Muscle of leg (tissue), 3 donors: ENCODE measurements at regions not wholly inside any gene's neighbourhood (a gene's known extent, or its start where the extent isn't known, plus 50 kb on each side); places are given as distances from the start of the nearest gene placed in this dataset.

Experiments
- DNase-seq: peaks from one replicate; pipeline ENCODE4 v3.0.0; 2013
- H3K27ac ChIP-seq: one replicate; pipeline ENCODE4 v1.5.1; 2013; ENCODE audit warnings: mild to moderate bottlenecking, low read length, control low read depth
- H3K27me3 ChIP-seq: one replicate; pipeline ENCODE4 v1.6.1; 2013; ENCODE audit warnings: low read length; ENCODE audit not compliant: control insufficient read depth, insufficient read depth
- H3K36me3 ChIP-seq: one replicate; pipeline ENCODE4 v1.6.1; 2013; ENCODE audit warnings: low read length; ENCODE audit not compliant: control insufficient read depth, insufficient read depth
- H3K4me1 ChIP-seq: one replicate; pipeline ENCODE4 v1.6.1; 2013; ENCODE audit warnings: low read length; ENCODE audit not compliant: control insufficient read depth, insufficient read depth
- H3K4me3 ChIP-seq: one replicate; pipeline ENCODE4 v1.5.1; 2013; ENCODE audit warnings: low read length, control low read depth
- H3K9me3 ChIP-seq: replicated peaks from 2 replicates; pipeline ENCODE4 v1.6.1; 2013; ENCODE audit warnings: low read depth, low read length; ENCODE audit not compliant: control insufficient read depth
- WGBS: methylation state at CpG from one replicate; pipeline ENCODE4 v1.1.5; 2013; ENCODE audit warnings: missing lambda C conversion rate; ENCODE audit not compliant: insufficient coverage; 5-methylcytosine and 5-hydroxymethylcytosine counted together

- Histone ChIP-seq H3K9me3 (no peaks in the 10 kb centered on the region), H3K27ac (no peak overlapping the region), H3K36me3 (no peaks in the 10 kb centered on the region), H3K4me1 (no peaks in the 10 kb centered on the region), H3K4me3 (no peak overlapping the region), H3K27me3 (no peaks in the 10 kb centered on the region)
- 88% methylated on average over 4 of the region's 7 CpGs for WGBS
- DNase-seq, result no peak
These were observed 109.0 kb downstream of the TFAP2A start for GRCh38 chr6:10305790-10306415.

DNA sequence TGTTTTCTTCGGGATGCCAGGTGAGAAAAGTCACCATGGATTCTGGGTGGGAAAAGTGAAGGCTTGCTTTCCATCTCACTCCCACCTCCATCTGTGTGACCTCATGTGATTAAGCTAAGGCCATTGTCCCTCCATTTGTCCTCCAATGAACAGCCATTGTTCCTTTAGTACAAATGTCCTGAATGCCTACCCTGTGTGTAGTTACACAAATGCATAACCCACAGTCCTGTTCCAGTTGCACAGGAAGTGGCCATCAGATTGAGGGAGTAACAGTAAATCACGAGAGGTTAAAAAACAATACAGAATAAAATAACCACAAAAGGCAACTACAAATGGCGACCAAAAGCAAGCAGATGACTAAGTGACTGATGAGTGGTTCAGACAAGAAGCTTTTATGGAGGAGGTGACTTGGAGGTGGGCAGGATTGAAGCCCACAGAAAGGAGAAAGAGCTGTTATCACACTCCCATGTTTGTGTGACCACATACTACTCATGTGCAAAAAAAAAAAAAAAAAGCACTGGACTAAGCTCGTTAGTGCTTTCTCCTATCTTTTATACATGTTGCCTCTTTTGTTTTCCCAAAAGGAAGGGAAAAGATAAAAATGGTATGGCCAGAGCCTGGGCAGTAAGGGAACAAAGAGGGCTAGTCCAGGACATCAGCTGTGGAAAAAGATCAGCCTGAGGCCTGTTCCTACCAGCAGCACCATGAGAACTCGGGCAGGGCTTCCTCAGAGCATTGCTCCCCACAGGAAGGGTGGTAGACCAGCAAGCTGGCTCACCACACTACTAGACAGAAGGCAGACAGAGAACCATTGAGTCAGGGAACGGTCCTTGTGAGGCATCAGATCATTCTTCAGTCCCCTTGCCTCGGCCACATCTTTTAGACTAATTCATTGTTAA, 111.0 kb downstream of the TFAP2A start:
- H3K4me3 ChIP-seq, result no peak overlapping the region
- no peaks in the 10 kb centered on the region for H3K4me1 ChIP-seq
- no peaks in the 10 kb centered on the region for H3K27me3 ChIP-seq
- WGBS, result 91% methylated on average over 3 of the region's 7 CpGs
- no peaks in the 10 kb centered on the region for H3K36me3 ChIP-seq
- no peak overlapping the region for H3K27ac ChIP-seq
- H3K9me3 ChIP-seq, result no peaks in the 10 kb centered on the region
- no peak for DNase-seq

- Histone ChIP-seq H3K27me3 (no peaks in the 10 kb centered on the region), H3K4me3 (no peak overlapping the region), H3K27ac (no peak overlapping the region), H3K4me1 (no peaks in the 10 kb centered on the region), H3K36me3 (no peaks in the 10 kb centered on the region), H3K9me3 (no peaks in the 10 kb centered on the region)
- WGBS, result no CpG with 5 or more reads among the region's 6 CpGs
- no peak for DNase-seq
These were observed 112.2 kb downstream of the TFAP2A start for GRCh38 chr6:10302566-10303235.

GRCh38 chr6:10300071-10300470, 114.8 kb downstream of the TFAP2A start:
- H3K4me3 ChIP-seq, result no peak overlapping the region
- H3K4me1 ChIP-seq, result no peaks in the 10 kb centered on the region
- no peaks in the 10 kb centered on the region for H3K9me3 ChIP-seq
- H3K27ac ChIP-seq, result no peak overlapping the region
- H3K27me3 ChIP-seq, result no peaks in the 10 kb centered on the region
- DNase-seq, result no peak
- WGBS, result 0% methylated on average over 1 of the region's 2 CpGs
- no peaks in the 10 kb centered on the region for H3K36me3 ChIP-seq

- no peak overlapping the region for H3K4me3 ChIP-seq
- DNase-seq, result peak; percentile 39
- H3K36me3 ChIP-seq, result no peaks in the 10 kb centered on the region
- no CpG with 5 or more reads among the region's 4 CpGs for WGBS
- H3K4me1 ChIP-seq, result no peaks in the 10 kb centered on the region
- no peaks in the 10 kb centered on the region for H3K27me3 ChIP-seq
- no peak overlapping the region for H3K27ac ChIP-seq
- no peaks in the 10 kb centered on the region for H3K9me3 ChIP-seq
These were observed 117.0 kb downstream of the TFAP2A start for GRCh38 chr6:10297832-10298231.

DNA sequence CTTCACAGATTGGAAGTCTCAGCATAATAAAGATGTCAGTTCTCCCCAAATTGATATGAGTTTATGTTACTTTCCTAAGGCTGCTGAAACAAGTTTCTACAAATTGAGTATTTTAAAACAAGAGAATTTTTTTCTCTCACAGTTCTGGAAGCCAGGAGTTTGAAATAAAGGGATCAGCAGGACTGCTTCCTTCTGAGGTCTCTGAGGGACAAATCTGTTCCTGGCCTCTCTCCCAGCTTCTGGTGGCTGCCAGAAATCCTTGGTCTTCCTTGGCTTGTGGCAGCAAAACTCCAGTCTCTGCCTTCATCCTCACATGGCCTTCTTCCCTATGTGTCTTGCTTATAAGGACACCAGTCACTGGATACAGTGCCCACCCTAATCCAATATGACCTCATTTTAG, 136.1 kb downstream of the TFAP2A start:
- DNase-seq, result peak; percentile 85
- Histone ChIP-seq H3K36me3 (no peaks in the 10 kb centered on the region), H3K27ac (no peak overlapping the region), H3K4me3 (no peak overlapping the region), H3K27me3 (no peaks in the 10 kb centered on the region), H3K4me1 (no peaks in the 10 kb centered on the region), H3K9me3 (no peaks in the 10 kb centered on the region)

- no peak for DNase-seq
- WGBS, result 60% methylated on average over 2 of the region's 3 CpGs
- no peaks in the 10 kb centered on the region for H3K27me3 ChIP-seq
These were observed 138.1 kb downstream of the TFAP2A start for GRCh38 chr6:10276660-10277287.

GRCh38 chr6:10276106-10276505, 138.8 kb downstream of the TFAP2A start:
- no peaks in the 10 kb centered on the region for H3K9me3 ChIP-seq
- DNase-seq, result no peak
- WGBS, result no CpG with 5 or more reads among the region's 2 CpGs
- no peaks in the 10 kb centered on the region for H3K4me1 ChIP-seq
- no peaks in the 10 kb centered on the region for H3K36me3 ChIP-seq
- H3K4me3 ChIP-seq, result no peak overlapping the region
- H3K27me3 ChIP-seq, result no peaks in the 10 kb centered on the region
- H3K27ac ChIP-seq, result no peak overlapping the region

More at GRCh38 chr6:10276660-10277287, 138.1 kb downstream of the TFAP2A start:
- H3K36me3 ChIP-seq, result no peaks in the 10 kb centered on the region
- H3K4me1 ChIP-seq, result no peaks in the 10 kb centered on the region
- no peaks in the 10 kb centered on the region for H3K9me3 ChIP-seq
- no peak overlapping the region for H3K4me3 ChIP-seq
- H3K27ac ChIP-seq, result no peak overlapping the region

- Histone ChIP-seq H3K36me3 (no peaks in the 10 kb centered on the region), H3K27ac (no peak overlapping the region), H3K27me3 (peaks cover 5% of the 10 kb centered on the region), H3K4me3 (no peak overlapping the region), H3K4me1 (no peaks in the 10 kb centered on the region), H3K9me3 (no peaks in the 10 kb centered on the region)
- no peak for DNase-seq
- WGBS, result 57% methylated on average over 1 of the region's 2 CpGs
These were observed 142.3 kb downstream of the TFAP2A start for GRCh38 chr6:10272591-10272990.

- peaks cover 5% of the 10 kb centered on the region for H3K27me3 ChIP-seq
- H3K27ac ChIP-seq, result no peak overlapping the region
- H3K9me3 ChIP-seq, result no peaks in the 10 kb centered on the region
- WGBS, result 58% methylated on average over 1 of the region's 1 CpG
- H3K36me3 ChIP-seq, result no peaks in the 10 kb centered on the region
- DNase-seq, result no peak
- H3K4me3 ChIP-seq, result no peak overlapping the region
- H3K4me1 ChIP-seq, result no peaks in the 10 kb centered on the region
These were observed 142.9 kb downstream of the TFAP2A start for GRCh38 chr6:10271982-10272381.
